GM18907 (cell line): ENCODE measurements at regions not wholly inside any gene's neighbourhood (a gene's known extent, or its start where the extent isn't known, plus 50 kb on each side); places are given as distances from the start of the nearest gene placed in this dataset.
"Not testable (repeated sequence)": the region's sequence is repeated elsewhere in the genome, so short reads cannot be mapped to it uniquely, and the experiment has no call there.

Experiments used
- ATAC-seq: cut with Tn5 transposase; IDR thresholded peaks from one replicate; pipeline ENCODE4 v1.9.1; 2021; ENCODE audit warnings: mild to moderate bottlenecking, moderate library complexity; ENCODE audit not compliant: unreplicated experiment

GRCh38 chr12:97968641-97969197, 506.1 kb downstream of the RMST start:
- ATAC-seq: no peak

DNA sequence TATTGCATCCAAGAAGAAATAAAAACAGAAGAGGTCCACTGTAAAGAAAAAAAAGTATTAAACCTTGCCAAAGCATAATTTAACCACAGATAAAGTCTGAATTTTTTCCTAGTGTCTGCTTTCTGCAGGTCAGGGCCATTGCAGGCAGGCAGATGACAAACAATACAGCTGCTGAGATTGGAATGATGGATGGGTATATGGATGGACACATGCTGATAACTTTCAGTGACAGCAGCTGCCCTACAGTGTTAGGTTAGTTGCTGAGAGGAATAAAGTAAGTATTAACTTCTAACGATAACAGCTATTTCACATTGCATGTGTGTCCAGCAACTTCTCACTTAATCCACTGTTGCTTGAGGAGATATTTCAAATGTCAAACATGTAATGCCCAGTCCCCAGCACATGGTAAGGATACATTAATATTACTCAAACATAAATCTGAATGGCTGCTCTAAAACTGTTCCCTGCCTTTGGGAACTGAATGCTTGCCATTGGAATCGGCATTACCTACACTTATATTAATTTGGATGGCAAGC, 515.3 kb downstream of the RMST start:
- no peak for ATAC-seq

GRCh38 chr12:97982684-97983083, 520.1 kb downstream of the RMST start:
- no peak for ATAC-seq

- ATAC-seq: no peak
These were observed 521.2 kb downstream of the RMST start for GRCh38 chr12:97983796-97984195.

GRCh38 chr12:97984436-97984835, 521.8 kb downstream of the RMST start:
- no peak for ATAC-seq

DNA sequence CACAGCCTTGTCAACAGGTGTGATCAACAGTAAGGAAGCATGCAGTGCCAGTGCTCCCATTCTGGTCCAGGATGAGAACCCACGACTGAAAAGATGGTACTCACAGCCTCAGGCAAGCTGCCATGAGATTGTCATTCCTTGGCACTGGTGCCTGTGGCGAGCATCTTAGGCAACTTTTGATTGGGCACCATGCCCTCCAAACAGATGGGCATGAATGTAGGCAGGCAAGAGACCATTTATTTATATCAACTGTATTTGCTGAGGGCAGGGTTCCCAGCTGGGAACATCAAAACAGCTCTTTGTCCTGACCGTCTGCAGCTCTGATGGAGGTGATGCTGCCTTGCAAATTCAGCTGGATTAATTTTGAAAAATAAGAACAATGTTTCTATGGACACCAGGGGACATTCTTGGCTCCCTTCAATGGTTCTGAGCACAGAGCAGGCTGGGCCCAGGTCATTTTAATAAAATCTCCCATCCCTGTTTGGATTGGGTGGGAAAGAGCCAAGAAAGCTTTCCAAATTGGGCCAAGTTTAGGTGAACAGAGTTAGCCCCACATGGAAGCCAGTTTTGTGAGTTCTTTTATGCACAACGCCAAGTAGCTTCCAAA, 522.5 kb downstream of the RMST start:
- ATAC-seq: no peak

- ATAC-seq: no peak
These were observed 523.2 kb downstream of the RMST start for GRCh38 chr12:97985834-97986233.

GRCh38 chr12:97988588-97988987, 526.0 kb downstream of the RMST start:
- ATAC-seq: not testable (repeated sequence)

GRCh38 chr12:97989366-97989940, 525.9 kb upstream of the TMPO start:
- ATAC-seq: no peak

GRCh38 chr12:97994746-97995484, 520.5 kb upstream of the TMPO start:
- no peak for ATAC-seq

DNA sequence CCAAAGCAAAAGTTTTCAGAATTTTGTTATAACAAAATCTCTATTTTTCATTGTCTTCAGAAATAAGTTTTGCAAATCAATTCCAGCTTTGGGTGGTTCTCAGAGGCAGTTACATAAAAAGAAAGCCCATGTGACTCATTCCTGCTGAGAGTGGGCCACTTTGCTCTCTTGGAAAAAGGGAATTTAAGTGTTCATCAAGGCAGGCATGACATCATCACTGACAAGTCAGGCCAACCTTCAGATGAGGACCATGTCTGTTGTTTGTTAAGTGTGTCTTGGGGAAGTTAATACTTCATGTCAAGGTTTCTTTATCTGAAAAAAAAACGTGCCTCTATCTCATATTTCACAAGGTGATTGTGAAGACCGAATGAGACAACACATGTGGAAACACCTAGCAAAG, 519.8 kb upstream of the TMPO start:
- no peak for ATAC-seq

DNA sequence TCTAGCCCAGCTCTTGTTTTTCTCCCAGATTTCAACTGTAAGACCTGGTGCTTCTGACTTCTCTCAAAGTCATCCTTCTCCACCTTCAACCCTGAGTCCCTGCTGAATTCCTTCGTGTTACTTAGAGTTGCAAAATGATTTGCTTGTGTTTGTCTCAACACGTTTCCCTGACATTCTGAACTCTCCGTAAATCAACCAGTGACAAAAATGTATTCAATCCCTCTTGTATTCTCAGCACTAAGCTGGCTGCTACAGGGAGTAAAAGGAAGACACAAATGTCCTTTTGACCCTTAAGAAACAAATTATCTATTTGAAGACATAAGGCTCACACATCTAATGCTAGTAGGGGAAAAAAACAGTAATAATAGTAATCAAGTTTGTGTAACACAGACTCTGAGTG, 514.0 kb upstream of the TMPO start:
- ATAC-seq: no peak

DNA sequence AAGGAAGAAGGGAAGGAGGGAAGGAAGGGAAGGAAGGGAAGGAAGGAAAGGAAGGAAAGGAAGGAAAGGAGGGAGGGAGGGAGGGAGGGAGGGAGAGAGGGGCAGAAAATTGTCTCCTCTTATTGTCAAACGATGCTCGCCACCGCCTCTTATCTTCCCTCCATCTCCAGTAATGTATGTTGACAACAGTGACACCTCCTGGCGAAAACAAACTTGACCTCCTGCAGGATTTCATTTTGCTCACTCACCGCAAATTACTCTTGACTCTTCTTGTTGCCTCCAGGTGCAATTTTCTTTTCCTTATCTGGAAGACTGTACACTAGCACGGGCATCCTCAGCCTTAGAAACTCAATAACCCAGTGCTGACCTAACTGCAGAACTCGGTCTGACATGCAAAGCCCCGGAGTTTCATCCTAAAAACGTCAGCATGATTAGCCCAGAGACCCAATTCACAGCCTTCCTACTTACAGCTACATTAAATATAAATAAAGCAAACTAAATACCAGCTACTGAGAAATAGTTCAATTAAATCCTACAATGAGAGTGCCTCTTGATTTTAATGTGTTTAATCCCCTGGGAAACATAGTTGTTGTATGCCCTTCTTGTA, 512.4 kb upstream of the TMPO start:
- ATAC-seq: peak; percentile 77

DNA sequence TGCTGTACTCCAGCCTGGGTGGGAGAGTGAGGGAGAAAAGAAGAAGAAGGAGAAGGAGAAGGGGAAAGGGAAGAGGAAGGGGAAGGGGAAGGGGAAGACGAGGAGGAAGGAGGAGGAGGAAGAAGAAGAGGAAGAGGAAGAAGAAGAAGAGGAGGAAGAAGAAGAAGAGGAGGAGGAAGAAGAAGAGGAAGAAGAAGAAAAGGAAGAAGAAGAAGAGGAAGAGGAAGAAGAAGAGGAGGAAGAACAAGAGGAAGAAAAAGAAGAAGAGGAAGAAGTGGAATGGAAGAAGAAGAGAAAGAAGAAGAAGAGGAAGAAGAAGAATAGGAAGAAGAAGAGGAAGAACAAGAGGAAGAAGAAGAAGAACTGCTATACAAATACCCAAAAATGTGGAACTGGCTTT, 507.4 kb upstream of the TMPO start:
- ATAC-seq: no peak

- ATAC-seq: no peak
These were observed 501.8 kb upstream of the TMPO start for GRCh38 chr12:98013560-98013959.

GRCh38 chr12:98018836-98019235, 496.6 kb upstream of the TMPO start:
- ATAC-seq: no peak

DNA sequence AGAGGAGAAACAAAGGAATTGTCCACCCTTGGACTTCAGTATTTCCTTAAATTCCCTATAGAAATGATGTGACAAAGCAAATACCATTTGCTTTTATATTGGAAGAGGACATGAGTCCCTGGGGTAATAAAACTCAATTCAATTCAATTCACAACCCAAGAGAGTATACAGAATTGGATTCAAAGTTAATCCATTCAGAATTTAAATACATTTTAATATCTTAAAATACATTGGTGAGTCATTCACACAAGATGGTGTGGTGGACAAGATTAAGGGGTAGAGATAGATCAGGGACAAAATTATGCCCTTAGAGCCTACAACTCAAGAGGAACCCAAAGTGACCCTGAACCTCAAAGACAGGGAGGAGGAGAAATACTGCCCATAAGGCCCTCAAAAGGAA, 495.0 kb upstream of the TMPO start:
- ATAC-seq: no peak

GRCh38 chr12:98022961-98023360, 492.4 kb upstream of the TMPO start:
- ATAC-seq: no peak

DNA sequence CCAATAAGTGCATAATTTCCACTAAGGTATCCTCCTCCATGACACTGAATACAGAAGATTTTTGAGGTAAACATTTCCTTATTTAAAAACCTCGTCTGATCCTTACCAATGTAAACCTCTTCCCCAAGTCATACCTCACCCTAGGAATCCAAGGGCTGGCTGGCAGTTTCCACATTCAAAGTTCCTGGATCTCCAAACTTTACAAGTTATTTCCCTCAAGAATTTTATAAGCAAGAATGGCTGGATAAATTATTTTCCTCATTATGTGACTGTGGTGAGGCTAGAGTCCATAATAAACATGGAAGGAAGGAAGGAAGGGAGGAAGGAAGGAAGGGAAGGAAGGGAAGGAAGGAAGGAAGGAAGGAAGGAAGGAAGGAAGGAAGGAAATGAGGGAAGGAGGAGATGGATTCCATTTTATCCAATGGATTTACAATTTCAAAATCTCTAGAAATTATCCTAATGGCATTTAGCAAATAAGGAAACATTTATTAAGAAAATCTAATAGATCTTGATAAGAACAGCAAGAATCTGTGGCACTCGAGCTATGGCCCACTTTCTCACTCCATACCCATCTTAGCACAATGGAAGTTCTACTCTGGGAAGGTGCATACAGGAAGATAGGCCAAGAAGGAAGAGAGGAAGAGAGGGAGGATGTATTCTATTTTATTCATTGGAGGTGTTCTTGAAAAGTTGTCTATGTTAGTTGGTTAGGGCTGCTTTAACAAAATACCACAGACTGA, 477.8 kb upstream of the TMPO start:
- no peak for ATAC-seq

GRCh38 chr12:98042668-98043067, 472.7 kb upstream of the TMPO start:
- ATAC-seq: no peak

GRCh38 chr12:98045395-98045794, 470.0 kb upstream of the TMPO start:
- no peak for ATAC-seq
